ENCODE measurements at regions not wholly inside any gene's neighbourhood (a gene's known extent, or its start where the extent isn't known, plus 50 kb on each side); places are given as distances from the start of the nearest gene placed in this dataset.
A peak's percentile ranks its signal among the peaks of the same experiment; 100 is the strongest.

- Histone ChIP-seq H3K4me3 (no peak overlapping the region), H3K4me1 (ENCODE audit: low read depth) (no peaks in the 10 kb centered on the region), H3K36me3 (ENCODE audit: low read depth) (no peaks in the 10 kb centered on the region), H3K9me3 (no peaks in the 10 kb centered on the region)
- ATAC-seq (no peak), DNase-seq (no peak)
- TF ChIP-seq CTCF (IDR thresholded peaks at IDR 0.05): no peak
- intact Hi-C loops (cut with DNase I, micrococcal nuclease): no loop called here
Measured at GRCh38 chr2:58926112-58926511, 685.0 kb upstream of the FANCL start.

- H3K9me3 ChIP-seq: no peaks in the 10 kb centered on the region
- no peak for ATAC-seq
- intact Hi-C loops (cut with DNase I, micrococcal nuclease): no loop called here
- TF ChIP-seq CTCF (IDR thresholded peaks at IDR 0.05): no peak
- no peaks in the 10 kb centered on the region for H3K36me3 ChIP-seq (ENCODE audit: low read depth)
- H3K4me1 ChIP-seq (ENCODE audit: low read depth): no peaks in the 10 kb centered on the region
- H3K4me3 ChIP-seq: no peak overlapping the region
- no peak for DNase-seq
Measured at GRCh38 chr2:58925676-58926081, 684.6 kb upstream of the FANCL start.

DNA sequence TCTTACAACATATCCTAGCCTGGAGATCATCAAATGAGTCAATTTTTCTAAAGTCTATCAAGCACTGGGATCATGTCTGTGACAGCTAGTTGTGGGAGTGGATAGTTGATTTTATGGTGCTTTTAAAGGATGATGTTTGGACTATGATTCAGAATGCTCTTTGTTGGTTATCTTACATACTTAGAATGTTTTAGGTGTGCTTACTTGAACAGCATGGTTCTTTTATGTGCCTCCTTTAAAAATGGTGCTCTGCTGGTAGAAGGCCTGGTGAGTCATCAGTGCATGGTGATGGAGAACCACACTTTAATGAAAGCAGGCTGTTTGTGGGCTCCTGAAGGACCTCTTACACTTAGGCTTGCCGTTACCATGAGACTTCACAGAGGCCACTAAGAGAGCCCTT is 682.7 kb upstream of the FANCL start:
- no peaks in the 10 kb centered on the region for H3K36me3 ChIP-seq (ENCODE audit: low read depth)
- H3K9me3 ChIP-seq: no peaks in the 10 kb centered on the region
- DNase-seq (no peak), ATAC-seq (no peak)
- no peak for TF ChIP-seq CTCF (IDR thresholded peaks at IDR 0.05)
- H3K4me1 ChIP-seq (ENCODE audit: low read depth): no peaks in the 10 kb centered on the region
- intact Hi-C loops (cut with DNase I, micrococcal nuclease): no loop called here
- H3K4me3 ChIP-seq: no peak overlapping the region

DNA sequence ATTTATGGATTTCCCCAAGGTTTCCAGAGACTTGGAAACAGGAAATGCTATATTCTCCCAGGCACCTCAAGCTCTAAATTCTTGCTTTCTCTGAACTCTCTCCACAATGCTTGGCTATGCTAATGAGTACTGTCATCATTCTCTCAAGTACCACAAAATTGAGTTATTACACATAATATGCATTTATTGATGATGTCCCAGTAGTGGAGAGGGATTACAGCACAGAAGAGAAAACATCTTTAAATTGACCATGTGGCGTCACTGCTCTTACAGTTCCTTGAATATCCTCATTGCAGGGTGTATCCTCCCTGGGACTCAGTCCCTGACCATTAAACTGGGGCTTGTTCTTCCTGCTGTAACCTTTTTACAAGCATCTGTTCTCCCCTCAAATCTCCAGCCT is 681.1 kb upstream of the FANCL start:
- H3K9me3 ChIP-seq: no peaks in the 10 kb centered on the region
- no peaks in the 10 kb centered on the region for H3K4me1 ChIP-seq (ENCODE audit: low read depth)
- peak; percentile 20 for ATAC-seq
- no peak for TF ChIP-seq CTCF (IDR thresholded peaks at IDR 0.05)
- no peaks in the 10 kb centered on the region for H3K36me3 ChIP-seq (ENCODE audit: low read depth)
- DNase-seq: no peak
- no peak overlapping the region for H3K4me3 ChIP-seq
- intact Hi-C loops (cut with DNase I, micrococcal nuclease): no loop called here

DNA sequence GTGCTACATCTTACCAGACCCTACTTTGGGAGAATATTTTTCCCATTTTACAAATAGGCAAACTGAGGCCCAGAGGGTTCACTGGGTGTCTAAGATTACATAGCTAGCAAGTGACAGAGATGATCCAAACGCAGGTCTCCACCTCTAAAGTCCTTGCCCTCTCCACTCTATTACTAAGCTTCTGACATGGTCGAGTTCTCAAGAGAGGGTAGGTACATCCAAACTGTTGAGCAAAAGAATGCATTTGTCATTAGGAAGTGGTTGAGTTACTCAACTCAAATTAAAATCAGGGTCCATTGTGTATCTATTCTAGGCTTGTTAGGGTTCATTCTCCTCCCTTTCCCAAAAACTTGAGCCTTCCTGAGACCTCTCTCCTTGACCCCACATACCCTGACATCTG is 680.6 kb upstream of the FANCL start:
- H3K4me3 ChIP-seq: no peak overlapping the region
- no peak for DNase-seq
- intact Hi-C loops (cut with DNase I, micrococcal nuclease): no loop called here
- TF ChIP-seq CTCF (IDR thresholded peaks at IDR 0.05): no peak
- H3K4me1 ChIP-seq (ENCODE audit: low read depth): no peaks in the 10 kb centered on the region
- no peak for ATAC-seq
- no peaks in the 10 kb centered on the region for H3K9me3 ChIP-seq
- H3K36me3 ChIP-seq (ENCODE audit: low read depth): no peaks in the 10 kb centered on the region

DNA sequence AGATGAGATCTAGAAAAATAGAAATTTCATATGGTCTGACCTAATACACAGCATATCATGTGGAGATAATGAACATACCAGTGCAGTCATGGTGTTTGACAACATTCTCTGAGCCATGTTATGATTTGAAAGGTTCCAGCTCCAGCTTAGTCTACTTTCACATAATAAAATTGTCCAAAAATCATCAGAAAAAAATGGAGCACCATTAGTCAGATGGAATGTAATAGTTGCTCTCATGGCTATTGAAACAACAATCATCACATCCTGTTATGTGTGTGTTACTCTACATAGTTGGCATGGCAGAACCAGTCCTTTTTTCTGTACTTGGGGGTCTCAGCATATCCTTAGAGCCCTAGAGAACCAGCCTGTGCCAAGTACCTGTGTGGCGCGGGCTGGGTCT is 678.9 kb upstream of the FANCL start:
- no peak for DNase-seq
- H3K9me3 ChIP-seq: no peaks in the 10 kb centered on the region
- no peaks in the 10 kb centered on the region for H3K4me1 ChIP-seq (ENCODE audit: low read depth)
- no peak for TF ChIP-seq CTCF (IDR thresholded peaks at IDR 0.05)
- no peak overlapping the region for H3K4me3 ChIP-seq
- no peaks in the 10 kb centered on the region for H3K36me3 ChIP-seq (ENCODE audit: low read depth)
- intact Hi-C loops (cut with DNase I, micrococcal nuclease): no loop called here
- no peak for ATAC-seq
